Left colon (tissue), 2 donors: ENCODE measurements at regions not wholly inside any gene's neighbourhood (a gene's known extent, or its start where the extent isn't known, plus 50 kb on each side); places are given as distances from the start of the nearest gene placed in this dataset.
"Not testable (repeated sequence)": the region's sequence is repeated elsewhere in the genome, so short reads cannot be mapped to it uniquely, and the experiment has no call there.

Source experiments
- ATAC-seq: fragments of 200-7000 bp; cut with Tn5 transposase; one replicate; pipeline ENCODE4 v1.9.1; 2020; ENCODE audit warnings: mild to moderate bottlenecking, moderate library complexity
- DNase-seq, 2 donors: peaks; one replicate each; pipeline ENCODE4 v3.0.0-alpha.2; 2020
- intact Hi-C, 2 donors: fragments of 100-400 bp; cut with DNase I in 1 of 2; cut with micrococcal nuclease in 1 of 2; formaldehyde crosslinking; loops; one replicate each; pipeline versions ENCODE4 v1.11.2 to v1.14.0; 2022; cut with DNase I, micrococcal nuclease
- donor health status: DM: no; HTN: no; CAD: no.
- donor health status: DM: yes; HTN: yes; CAD: no.

GRCh38 chr9:135173066-135173465 lies 85.6 kb downstream of the OLFM1 start:
- intact Hi-C loops: no loop called here
- no peak for DNase-seq
- ATAC-seq: no peak

- DNase-seq (no peak), ATAC-seq (no peak)
- intact Hi-C loops: no loop called here
Observed at GRCh38 chr9:135174248-135174647, 86.8 kb downstream of the OLFM1 start.

- intact Hi-C loops: no loop called here
- no peak for ATAC-seq
- DNase-seq: no peak
Observed at GRCh38 chr9:135174981-135175380, 87.5 kb downstream of the OLFM1 start.

- intact Hi-C loops: no loop called here
- ATAC-seq (no peak), DNase-seq (no peak)
Observed at GRCh38 chr9:135176284-135176683, 88.8 kb downstream of the OLFM1 start.

- intact Hi-C loops, ATAC-seq, DNase-seq: not testable (repeated sequence)
Observed at GRCh38 chr9:135177562-135177961, 90.1 kb downstream of the OLFM1 start.

- DNase-seq (no peak), ATAC-seq (no peak)
- intact Hi-C loops: no loop called here
Observed at GRCh38 chr9:135178498-135178897, 91.0 kb downstream of the OLFM1 start.

- intact Hi-C loops: no loop called here
- ATAC-seq: no peak
- DNase-seq: no peak
Observed at GRCh38 chr9:135179041-135179440, 91.6 kb downstream of the OLFM1 start.

- intact Hi-C loops: no loop called here
- DNase-seq (no peak), ATAC-seq (no peak)
Observed at GRCh38 chr9:135179976-135180375, 92.5 kb downstream of the OLFM1 start.

- intact Hi-C loops: no loop called here
- DNase-seq: no peak
- no peak for ATAC-seq
Observed at GRCh38 chr9:135180586-135180985, 93.1 kb downstream of the OLFM1 start.

GRCh38 chr9:135181336-135181735 lies 93.9 kb downstream of the OLFM1 start:
- DNase-seq (no peak), ATAC-seq (no peak)
- intact Hi-C loops: no loop called here

GRCh38 chr9:135181841-135182240 lies 94.4 kb downstream of the OLFM1 start:
- ATAC-seq, DNase-seq, intact Hi-C loops: not testable (repeated sequence)

GRCh38 chr9:135183069-135183468 lies 95.6 kb downstream of the OLFM1 start:
- DNase-seq: no peak
- intact Hi-C loops: no loop called here
- ATAC-seq: no peak

- no peak for ATAC-seq
- intact Hi-C loops: no loop called here
- DNase-seq: no peak
Observed at GRCh38 chr9:135183528-135184180, 96.2 kb downstream of the OLFM1 start.

GRCh38 chr9:135184181-135185053 lies 96.9 kb downstream of the OLFM1 start:
- intact Hi-C loops: no loop called here
- ATAC-seq: no peak
- no peak for DNase-seq

- DNase-seq: no peak
Observed at GRCh38 chr9:135185060-135185459, 97.6 kb downstream of the OLFM1 start.

GRCh38 chr9:135186248-135187164 lies 99.0 kb downstream of the OLFM1 start:
- ATAC-seq: no peak
- no peak for DNase-seq

More at GRCh38 chr9:135185060-135185459, 97.6 kb downstream of the OLFM1 start:
- no peak for ATAC-seq
- intact Hi-C loops: no loop called here

GRCh38 chr9:135187365-135187764 lies 99.9 kb downstream of the OLFM1 start:
- DNase-seq (no peak), ATAC-seq (no peak)
- intact Hi-C loops: no loop called here

More at GRCh38 chr9:135186248-135187164, 99.0 kb downstream of the OLFM1 start:
- intact Hi-C loops: no loop called here

GRCh38 chr9:135188681-135189151 lies 101.2 kb downstream of the OLFM1 start:
- intact Hi-C loops: no loop called here
- DNase-seq: no peak
- ATAC-seq: no peak

GRCh38 chr9:135189497-135189896 lies 102.0 kb downstream of the OLFM1 start:
- ATAC-seq (no peak), DNase-seq (no peak)
- intact Hi-C loops: no loop called here
